ENCODE measurements at regions not wholly inside any gene's neighbourhood (a gene's known extent, or its start where the extent isn't known, plus 50 kb on each side); places are given as distances from the start of the nearest gene placed in this dataset.

DNA sequence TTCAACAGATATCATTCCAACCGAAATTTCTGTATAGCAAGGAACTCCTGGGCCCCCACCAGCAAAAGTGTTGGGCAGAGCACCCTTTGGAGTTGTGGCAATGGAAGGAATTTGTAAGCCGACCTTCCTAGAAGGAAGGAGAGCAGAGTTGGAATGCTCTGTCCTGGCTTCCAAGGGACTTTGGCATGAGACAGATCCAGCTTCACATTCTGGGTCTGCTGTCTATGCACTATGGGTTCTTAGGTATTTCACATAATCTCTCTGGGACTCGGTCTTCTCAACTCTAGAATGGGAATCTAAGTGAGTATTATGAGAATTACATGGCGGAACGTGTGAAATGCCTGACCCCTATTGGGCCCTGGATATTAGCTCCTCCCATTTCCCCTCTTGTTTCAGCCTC is 63.2 kb upstream of the MARCHF10 start:
- no peak for DNase-seq
- WGBS (ENCODE audit: insufficient coverage), result 89% methylated on average over 3 of the region's 5 CpGs
- H3K4me3 Mint-ChIP-seq, result no peak overlapping the region
- Histone ChIP-seq H3K27me3 (ENCODE audit: control insufficient read depth, insufficient read depth, low read length) (no peaks in the 10 kb centered on the region), H3K36me3 (ENCODE audit: control insufficient read depth, insufficient read depth, low read length) (no peaks in the 10 kb centered on the region), H3K27ac (ENCODE audit: low read length) (no peak overlapping the region), H3K4me1 (ENCODE audit: control insufficient read depth, insufficient read depth, low read length) (no peaks in the 10 kb centered on the region), H3K9me3 (ENCODE audit: control insufficient read depth, insufficient read depth, low read length) (no peaks in the 10 kb centered on the region), H3K4me3 (ENCODE audit: low read length) (no peak overlapping the region)
- no peak for ATAC-seq
- no peaks in the 10 kb centered on the region for H3K9me3 Mint-ChIP-seq
- intact Hi-C loops (cut with micrococcal nuclease), result no loop called here
- TF ChIP-seq, protein P1, sequence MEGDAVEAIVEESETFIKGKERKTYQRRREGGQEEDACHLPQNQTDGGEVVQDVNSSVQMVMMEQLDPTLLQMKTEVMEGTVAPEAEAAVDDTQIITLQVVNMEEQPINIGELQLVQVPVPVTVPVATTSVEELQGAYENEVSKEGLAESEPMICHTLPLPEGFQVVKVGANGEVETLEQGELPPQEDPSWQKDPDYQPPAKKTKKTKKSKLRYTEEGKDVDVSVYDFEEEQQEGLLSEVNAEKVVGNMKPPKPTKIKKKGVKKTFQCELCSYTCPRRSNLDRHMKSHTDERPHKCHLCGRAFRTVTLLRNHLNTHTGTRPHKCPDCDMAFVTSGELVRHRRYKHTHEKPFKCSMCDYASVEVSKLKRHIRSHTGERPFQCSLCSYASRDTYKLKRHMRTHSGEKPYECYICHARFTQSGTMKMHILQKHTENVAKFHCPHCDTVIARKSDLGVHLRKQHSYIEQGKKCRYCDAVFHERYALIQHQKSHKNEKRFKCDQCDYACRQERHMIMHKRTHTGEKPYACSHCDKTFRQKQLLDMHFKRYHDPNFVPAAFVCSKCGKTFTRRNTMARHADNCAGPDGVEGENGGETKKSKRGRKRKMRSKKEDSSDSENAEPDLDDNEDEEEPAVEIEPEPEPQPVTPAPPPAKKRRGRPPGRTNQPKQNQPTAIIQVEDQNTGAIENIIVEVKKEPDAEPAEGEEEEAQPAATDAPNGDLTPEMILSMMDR (IDR thresholded peaks at IDR 0.05), result no peak
- no peak overlapping the region for H3K27ac Mint-ChIP-seq
- no peaks in the 10 kb centered on the region for H3K36me3 Mint-ChIP-seq
- H3K4me1 Mint-ChIP-seq, result no peaks in the 10 kb centered on the region
- peaks cover 18 to 26% of the 10 kb centered on the region in 2 donors for H3K27me3 Mint-ChIP-seq (ENCODE audit: low read depth in 2 of 2)

DNA sequence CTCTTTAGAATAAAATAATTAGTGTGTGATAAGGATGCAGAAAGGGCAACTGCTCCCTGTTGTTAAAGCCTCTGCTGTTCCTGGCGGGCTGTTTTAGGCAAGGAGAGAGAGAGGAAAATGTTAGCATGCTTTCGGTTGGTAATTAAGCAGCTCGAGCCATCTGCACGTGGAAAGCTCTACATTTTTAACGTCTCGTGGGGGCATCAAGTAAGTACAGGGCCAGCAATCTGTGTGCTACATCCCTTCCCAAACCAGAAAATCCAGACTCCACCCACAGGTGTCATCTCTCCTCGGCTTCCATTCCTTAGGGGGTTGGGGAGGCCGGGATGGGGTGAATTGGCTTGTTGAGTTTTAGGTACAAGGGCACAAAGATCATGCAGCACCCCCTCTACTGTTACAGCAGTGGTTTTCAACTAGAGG is 62.4 kb upstream of the MARCHF10 start:
- intact Hi-C loops (cut with micrococcal nuclease), result no loop called here
- WGBS (ENCODE audit: insufficient coverage), result 78% methylated on average over 6 of the region's 8 CpGs
- H3K36me3 ChIP-seq (ENCODE audit: control insufficient read depth, insufficient read depth, low read length), result no peaks in the 10 kb centered on the region
- Mint-ChIP-seq H3K36me3 (no peaks in the 10 kb centered on the region), H3K9me3 (no peaks in the 10 kb centered on the region), H3K27ac (no peak overlapping the region), H3K27me3 (ENCODE audit: low read depth in 2 of 2) (peaks cover 15 to 26% of the 10 kb centered on the region in 2 donors), H3K4me1 (no peaks in the 10 kb centered on the region), H3K4me3 (no peak overlapping the region)
- no peaks in the 10 kb centered on the region for H3K27me3 ChIP-seq (ENCODE audit: control insufficient read depth, insufficient read depth, low read length)
- TF ChIP-seq, protein P1 (IDR thresholded peaks at IDR 0.05), result no peak
- ATAC-seq (no peak), DNase-seq (no peak)
- H3K4me3 ChIP-seq (ENCODE audit: low read length), result no peak overlapping the region
- H3K27ac ChIP-seq (ENCODE audit: low read length), result no peak overlapping the region
- H3K4me1 ChIP-seq (ENCODE audit: control insufficient read depth, insufficient read depth, low read length), result no peaks in the 10 kb centered on the region
- H3K9me3 ChIP-seq (ENCODE audit: control insufficient read depth, insufficient read depth, low read length), result no peaks in the 10 kb centered on the region

DNA sequence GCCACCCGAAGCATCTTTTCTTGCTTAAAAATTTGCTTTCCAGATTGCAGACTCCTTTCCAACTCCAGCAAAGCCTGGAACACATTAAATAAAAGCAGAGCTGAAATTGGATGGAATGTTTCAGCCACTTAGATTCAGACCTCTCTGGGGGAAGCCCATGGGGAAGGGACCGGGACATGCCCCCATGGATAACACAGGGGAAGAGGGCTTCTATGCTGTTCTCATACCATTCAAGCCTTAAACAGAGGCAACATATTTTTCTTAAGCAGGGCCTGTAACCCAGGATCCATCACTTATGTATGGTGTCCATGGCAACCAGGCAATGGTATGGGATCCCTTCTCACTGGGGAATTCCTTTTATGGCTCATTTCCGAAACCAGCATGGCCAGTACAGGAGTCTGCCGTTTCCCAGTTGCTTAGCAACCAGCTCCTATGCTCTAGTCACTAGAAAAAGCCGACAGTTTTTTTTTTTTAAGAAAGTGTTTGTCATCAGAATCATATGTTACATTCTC is 62.0 kb upstream of the MARCHF10 start:
- Histone ChIP-seq H3K27me3 (ENCODE audit: control insufficient read depth, insufficient read depth, low read length) (no peaks in the 10 kb centered on the region), H3K27ac (ENCODE audit: low read length) (no peak overlapping the region), H3K36me3 (ENCODE audit: control insufficient read depth, insufficient read depth, low read length) (no peaks in the 10 kb centered on the region), H3K4me1 (ENCODE audit: control insufficient read depth, insufficient read depth, low read length) (no peaks in the 10 kb centered on the region), H3K9me3 (ENCODE audit: control insufficient read depth, insufficient read depth, low read length) (no peaks in the 10 kb centered on the region), H3K4me3 (ENCODE audit: low read length) (no peak overlapping the region)
- peaks cover 15 to 24% of the 10 kb centered on the region in 2 donors for H3K27me3 Mint-ChIP-seq (ENCODE audit: low read depth in 2 of 2)
- DNase-seq (no peak), ATAC-seq (no peak)
- H3K9me3 Mint-ChIP-seq, result no peaks in the 10 kb centered on the region
- no peak overlapping the region for H3K4me3 Mint-ChIP-seq
- H3K27ac Mint-ChIP-seq, result no peak overlapping the region
- TF ChIP-seq, protein P1 (IDR thresholded peaks at IDR 0.05), result no peak
- intact Hi-C loops (cut with micrococcal nuclease), result no loop called here
- no peaks in the 10 kb centered on the region for H3K4me1 Mint-ChIP-seq
- WGBS (ENCODE audit: insufficient coverage), result 73% methylated on average over 4 of the region's 5 CpGs
- H3K36me3 Mint-ChIP-seq, result no peaks in the 10 kb centered on the region

- Mint-ChIP-seq H3K9me3 (no peaks in the 10 kb centered on the region), H3K27ac (no peak overlapping the region), H3K36me3 (no peaks in the 10 kb centered on the region), H3K27me3 (ENCODE audit: low read depth in 2 of 2) (peaks cover 15 to 21% of the 10 kb centered on the region in 2 donors), H3K4me3 (no peak overlapping the region), H3K4me1 (no peaks in the 10 kb centered on the region)
- TF ChIP-seq, protein P1 (IDR thresholded peaks at IDR 0.05), result no peak
- no peaks in the 10 kb centered on the region for H3K9me3 ChIP-seq (ENCODE audit: control insufficient read depth, insufficient read depth, low read length)
- WGBS (ENCODE audit: insufficient coverage), result 72% methylated on average over 2 of the region's 2 CpGs
- no peak for DNase-seq
- no peaks in the 10 kb centered on the region for H3K36me3 ChIP-seq (ENCODE audit: control insufficient read depth, insufficient read depth, low read length)
- no peak for ATAC-seq
- no peak overlapping the region for H3K27ac ChIP-seq (ENCODE audit: low read length)
- H3K4me1 ChIP-seq (ENCODE audit: control insufficient read depth, insufficient read depth, low read length), result no peaks in the 10 kb centered on the region
- H3K4me3 ChIP-seq (ENCODE audit: low read length), result no peak overlapping the region
- H3K27me3 ChIP-seq (ENCODE audit: control insufficient read depth, insufficient read depth, low read length), result no peaks in the 10 kb centered on the region
- intact Hi-C loops (cut with micrococcal nuclease), result no loop called here
Measured at GRCh38 chr17:62868723-62869122, 60.6 kb upstream of the MARCHF10 start.

Measured in natural killer cell (primary cell).